ENCODE measurements at regions not wholly inside any gene's neighbourhood (a gene's known extent, or its start where the extent isn't known, plus 50 kb on each side); places are given as distances from the start of the nearest gene placed in this dataset.

DNA sequence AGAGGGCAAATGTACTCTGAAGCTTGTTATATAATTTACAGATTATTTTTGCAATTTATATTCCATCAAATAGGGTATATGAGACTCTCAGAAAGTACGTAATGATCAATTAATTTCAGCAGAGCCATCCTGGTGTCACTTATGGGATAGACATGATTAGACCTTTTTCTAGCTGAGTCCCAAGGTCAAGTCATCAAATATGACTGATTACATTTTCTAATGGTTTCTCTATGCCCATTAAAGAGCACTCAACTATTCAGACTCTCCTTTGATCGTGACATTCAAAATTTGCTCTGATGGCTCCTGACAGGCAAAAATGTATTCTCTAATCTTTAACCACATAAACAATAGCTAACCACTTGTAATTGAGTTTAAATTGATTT, 469.2 kb downstream of the COG6 start:
- TF ChIP-seq POLR2A (IDR thresholded peaks at IDR 0.05; ENCODE audit: low read length) (no peak), GATA1 (IDR thresholded peaks at IDR 0.05; ENCODE audit: low read depth, low read length) (no peak)

All from erythroblast (primary cell).